ENCODE measurements at regions not wholly inside any gene's neighbourhood (a gene's known extent, or its start where the extent isn't known, plus 50 kb on each side); places are given as distances from the start of the nearest gene placed in this dataset.

DNA sequence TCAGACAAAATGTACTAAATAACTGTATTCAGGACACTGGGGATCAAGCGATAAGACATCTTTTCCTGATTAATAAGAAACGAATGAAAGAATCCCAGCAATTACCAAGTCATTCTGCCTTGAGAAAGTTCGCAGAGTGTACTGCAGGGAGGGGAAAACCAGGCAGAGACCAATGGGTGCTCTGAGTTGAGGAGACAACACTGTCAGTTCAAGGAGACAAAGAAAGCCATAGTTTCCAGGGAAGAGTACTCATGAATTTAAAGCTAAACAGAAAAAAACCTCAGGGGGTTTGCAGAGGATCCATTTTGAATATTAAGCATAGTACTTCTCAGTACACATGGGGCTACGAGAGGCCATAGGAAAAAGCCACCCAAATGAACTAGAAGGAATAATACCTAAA, 573.0 kb downstream of the KCTD8 start:
- TF ChIP-seq ZNF564 (CRISPR knock-in tag; IDR thresholded peaks at IDR 0.05) (no peak), POLR2AphosphoS2 (IDR thresholded peaks at IDR 0.05; ENCODE audit: low read depth, low read length) (no peak), ZNF670 (CRISPR knock-in tag; IDR thresholded peaks at IDR 0.05; ENCODE audit: borderline replicate concordance) (no peak)

All from HepG2 (cell line).